GM19395 (cell line): ENCODE measurements at regions not wholly inside any gene's neighbourhood (a gene's known extent, or its start where the extent isn't known, plus 50 kb on each side); places are given as distances from the start of the nearest gene placed in this dataset.

Source experiments
- ATAC-seq: cut with Tn5 transposase; IDR thresholded peaks from one replicate; pipeline ENCODE4 v1.9.1; 2021; ENCODE audit warnings: mild to moderate bottlenecking, moderate library complexity; ENCODE audit not compliant: unreplicated experiment

GRCh38 chr2:78420132-78420531, 605.4 kb upstream of the REG3G start:
- ATAC-seq: no peak

- no peak for ATAC-seq
These were observed 601.9 kb upstream of the REG3G start for GRCh38 chr2:78423631-78424030.

GRCh38 chr2:78427170-78427569, 598.3 kb upstream of the REG3G start:
- ATAC-seq: no peak

- ATAC-seq: no peak
These were observed 594.3 kb upstream of the REG3G start for GRCh38 chr2:78431241-78431640.

- no peak for ATAC-seq
These were observed 586.4 kb upstream of the REG3G start for GRCh38 chr2:78439122-78439521.

- no peak for ATAC-seq
These were observed 569.9 kb upstream of the REG3G start for GRCh38 chr2:78455586-78455985.

GRCh38 chr2:78457269-78457668, 568.2 kb upstream of the REG3G start:
- no peak for ATAC-seq

- no peak for ATAC-seq
These were observed 559.8 kb upstream of the REG3G start for GRCh38 chr2:78465707-78466106.

GRCh38 chr2:78476619-78477229, 548.8 kb upstream of the REG3G start:
- no peak for ATAC-seq

GRCh38 chr2:78486565-78486964, 538.9 kb upstream of the REG3G start:
- ATAC-seq: no peak

GRCh38 chr2:78498125-78498524, 527.4 kb upstream of the REG3G start:
- ATAC-seq: no peak

- no peak for ATAC-seq
These were observed 519.2 kb upstream of the REG3G start for GRCh38 chr2:78506301-78506700.

GRCh38 chr2:78521938-78522337, 503.6 kb upstream of the REG3G start:
- no peak for ATAC-seq

GRCh38 chr2:78532762-78533379, 492.6 kb upstream of the REG3G start:
- no peak for ATAC-seq

GRCh38 chr2:78535395-78535794, 490.1 kb upstream of the REG3G start:
- no peak for ATAC-seq

- no peak for ATAC-seq
These were observed 487.2 kb upstream of the REG3G start for GRCh38 chr2:78538322-78538721.

- ATAC-seq: no peak
These were observed 485.2 kb upstream of the REG3G start for GRCh38 chr2:78540255-78540654.

GRCh38 chr2:78541088-78541450, 484.4 kb upstream of the REG3G start:
- ATAC-seq: no peak

GRCh38 chr2:78541451-78542267, 483.8 kb upstream of the REG3G start:
- no peak for ATAC-seq

- ATAC-seq: no peak
These were observed 478.7 kb upstream of the REG3G start for GRCh38 chr2:78546843-78547242.

- ATAC-seq: no peak
These were observed 475.7 kb upstream of the REG3G start for GRCh38 chr2:78549766-78550165.
